Neural cell (in vitro differentiated cells): ENCODE measurements at regions not wholly inside any gene's neighbourhood (a gene's known extent, or its start where the extent isn't known, plus 50 kb on each side); places are given as distances from the start of the nearest gene placed in this dataset.

Experiments used
- CTCF ChIP-seq: fragments of 450-650 bp; IDR thresholded peaks from 2 replicates; pipeline ENCODE4 v1.5.1; 2014; ENCODE audit warnings: antibody characterized with exemption, mild to moderate bottlenecking, moderate library complexity; ENCODE audit not compliant: poor library complexity, severe bottlenecking
- EZH2 ChIP-seq: fragments of 200-600, 300-800 bp; shearing (Covaris generic), sonication (generic); IDR thresholded peaks from 2 replicates; pipeline ENCODE4 v1.6.1; 2014; ENCODE audit warnings: antibody characterized with exemption, low read length, borderline replicate concordance, mild to moderate bottlenecking; ENCODE audit not compliant: insufficient read depth, poor library complexity, severe bottlenecking
- POLR2AphosphoS5 ChIP-seq: IDR thresholded peaks from 2 replicates; pipeline ENCODE4 v1.6.1; 2012

DNA sequence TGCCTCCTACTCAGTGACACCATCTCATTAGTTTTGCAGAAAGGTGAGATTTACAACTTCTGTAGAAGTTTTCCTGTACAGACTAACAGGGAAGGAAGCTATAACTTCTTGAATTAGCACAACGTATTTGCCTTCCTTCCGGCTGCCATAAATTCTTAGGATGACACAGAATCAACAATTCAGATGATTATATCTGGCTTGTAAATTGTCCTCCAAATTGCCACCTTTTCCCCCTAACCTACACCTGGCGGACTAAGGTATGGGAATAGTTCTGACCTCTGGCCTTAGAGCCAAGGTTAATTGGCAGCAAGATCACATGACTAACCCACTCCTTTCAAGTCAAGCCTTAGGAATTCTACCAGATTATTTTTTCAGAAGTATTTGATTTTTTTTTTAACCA is 284.3 kb downstream of the LMO4 start:
- TF ChIP-seq EZH2 (no peak), CTCF (no peak), POLR2AphosphoS5 (no peak)
